CD4-positive, alpha-beta T cell (primary cell): ENCODE measurements at regions not wholly inside any gene's neighbourhood (a gene's known extent, or its start where the extent isn't known, plus 50 kb on each side); places are given as distances from the start of the nearest gene placed in this dataset.

Experiments used
- ATAC-seq: fragments of 200-7000 bp; cut with Tn5 transposase; one replicate; pipeline ENCODE4 v1.10.0; 2022; ENCODE audit warnings: mild to moderate bottlenecking; ENCODE audit not compliant: poor library complexity
- CTCF ChIA-PET: fragments of 350-600 bp; sonication (Branson Sonifier 250); formaldehyde crosslinking; loops from one replicate; lab custom pipeline; 2021; ENCODE audit warnings: antibody characterized with exemption, inconsistent platforms; lab: Charles Lee
- POLR2A ChIA-PET: fragments of 350-600 bp; sonication (Branson Sonifier 250); formaldehyde crosslinking; loops from one replicate; lab custom pipeline; 2021; ENCODE audit warnings: antibody characterized with exemption, inconsistent platforms; lab: Charles Lee
- DNase-seq, 14 experiments: peaks; one replicate each; pipeline ENCODE4 v3.0.0-alpha.2; 2013 to 2020; ENCODE audit warnings: mixed read lengths in 2 of 14
- H3K27ac ChIP-seq, 2 donors: one replicate each; pipeline versions ENCODE4 v1.5.1 to v1.7.0; 2013; ENCODE audit warnings: low read length in 2 of 2, low read depth in 1 of 2, mild to moderate bottlenecking in 1 of 2
- H3K27me3 ChIP-seq, 2 experiments: 1 replicate in 1 of 2; 2 replicates in 1 of 2; pipeline versions ENCODE4 v1.6.1 to v1.7.0; 2013; ENCODE audit warnings: low read length in 2 of 2, control low read depth in 1 of 2, mild to moderate bottlenecking in 1 of 2, moderate library complexity in 1 of 2; ENCODE audit not compliant: insufficient read depth in 2 of 2, control insufficient read depth in 1 of 2
- H3K36me3 ChIP-seq: one replicate; pipeline ENCODE4 v1.6.1; 2013; ENCODE audit warnings: low read length, control low read depth; ENCODE audit not compliant: insufficient read depth
- H3K4me1 ChIP-seq: one replicate; pipeline ENCODE4 v1.6.1; 2013; ENCODE audit warnings: low read length, control low read depth; ENCODE audit not compliant: insufficient read depth
- H3K4me3 ChIP-seq: one replicate; pipeline ENCODE4 v1.5.1; 2013; ENCODE audit warnings: mild to moderate bottlenecking, low read length, moderate library complexity
- H3K9me3 ChIP-seq, 2 experiments: 1 replicate in 1 of 2; 2 replicates in 1 of 2; pipeline versions ENCODE4 v1.6.1 to v1.7.0; 2013; ENCODE audit warnings: low read length in 2 of 2, mild to moderate bottlenecking in 2 of 2, control low read depth in 1 of 2, moderate library complexity in 1 of 2; ENCODE audit not compliant: control insufficient read depth in 1 of 2, insufficient read depth in 1 of 2
- H3K27ac Mint-ChIP-seq: one replicate; pipeline ENCODE4 v1.8.0; 2020; ENCODE audit warnings: mixed read lengths
- H3K27me3 Mint-ChIP-seq: one replicate; pipeline ENCODE4 v1.8.0; 2021; ENCODE audit warnings: mixed read lengths
- H3K36me3 Mint-ChIP-seq: one replicate; pipeline ENCODE4 v1.8.0; 2021; ENCODE audit warnings: low read depth, mixed read lengths
- H3K4me1 Mint-ChIP-seq: one replicate; pipeline ENCODE4 v1.8.0; 2021; ENCODE audit warnings: low read depth, mixed read lengths
- H3K4me3 Mint-ChIP-seq: one replicate; pipeline ENCODE4 v1.8.0; 2020; ENCODE audit warnings: mild to moderate bottlenecking, mixed read lengths
- H3K9me3 Mint-ChIP-seq: one replicate; pipeline ENCODE4 v1.8.0; 2020; ENCODE audit warnings: mixed read lengths
- CTCF ChIP-seq: fragments of 200-600 bp; IDR thresholded peaks from one replicate; pipeline ENCODE4 v1.8.0; 2022; ENCODE audit warnings: antibody characterized with exemption, mild to moderate bottlenecking
- intact Hi-C, 2 experiments: fragments of 100-400 bp; cut with DNase I in 1 of 2; cut with micrococcal nuclease in 1 of 2; formaldehyde crosslinking; loops; one replicate each; pipeline versions ENCODE4 v1.15.1 to v1.9.0; 2023 to 2025; cut with DNase I, micrococcal nuclease

DNA sequence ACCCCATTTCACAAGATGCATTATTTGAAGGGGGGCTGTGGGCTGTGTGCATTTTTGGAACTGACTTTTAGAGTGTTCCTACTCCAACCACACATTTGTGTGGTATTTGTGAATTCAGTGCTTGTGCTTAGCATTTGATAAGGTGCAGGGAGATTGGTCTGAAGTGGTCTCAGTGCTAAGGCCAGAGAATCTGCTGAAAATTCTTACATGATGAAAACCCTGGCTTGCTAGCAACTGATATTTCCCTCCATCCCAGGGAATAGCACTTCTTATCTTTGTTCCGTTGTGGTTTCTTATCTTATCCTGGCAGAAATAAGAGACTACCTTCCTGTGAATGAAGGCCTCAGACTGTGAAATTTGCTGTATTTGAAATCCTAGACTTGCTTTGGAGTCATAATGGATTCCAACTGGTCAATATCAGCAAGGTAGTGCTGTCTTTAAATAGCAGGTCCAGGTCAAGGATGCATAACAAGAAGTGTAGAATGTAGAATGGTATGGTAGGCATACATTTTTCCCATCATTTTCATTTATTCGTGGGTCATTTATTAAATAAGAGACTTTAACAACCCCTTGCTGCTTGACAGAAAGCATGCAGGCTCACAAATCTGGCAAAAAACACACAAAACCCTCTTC is 986.9 kb downstream of the REEP3 start:
- Mint-ChIP-seq H3K27me3 (no peaks in the 10 kb centered on the region), H3K4me3 (no peak overlapping the region), H3K36me3 (no peaks in the 10 kb centered on the region), H3K27ac (no peak overlapping the region), H3K9me3 (no peaks in the 10 kb centered on the region), H3K4me1 (no peaks in the 10 kb centered on the region)
- TF ChIP-seq CTCF: no peak
- Histone ChIP-seq H3K4me1 (no peaks in the 10 kb centered on the region), H3K4me3 (no peak overlapping the region), H3K36me3 (no peaks in the 10 kb centered on the region), H3K27me3 (no peaks in the 10 kb centered on the region), H3K9me3 (no peaks in the 10 kb centered on the region), H3K27ac (no peak overlapping the region)
- ChIA-PET CTCF (no interaction called here), POLR2A (no interaction called here)
- intact Hi-C loops: no loop called here
- ATAC-seq (no peak), DNase-seq (no peak)

GRCh38 chr10:64515970-64516699 is 994.9 kb downstream of the REEP3 start:
- Mint-ChIP-seq H3K4me3 (no peak overlapping the region), H3K27me3 (no peaks in the 10 kb centered on the region), H3K36me3 (no peaks in the 10 kb centered on the region), H3K27ac (no peak overlapping the region), H3K9me3 (no peaks in the 10 kb centered on the region), H3K4me1 (no peaks in the 10 kb centered on the region)
- intact Hi-C loops: no loop called here
- CTCF ChIA-PET: no interaction called here
- Histone ChIP-seq H3K9me3 (no peaks in the 10 kb centered on the region), H3K4me3 (no peak overlapping the region), H3K36me3 (no peaks in the 10 kb centered on the region), H3K27ac (no peak overlapping the region), H3K27me3 (no peaks in the 10 kb centered on the region), H3K4me1 (no peaks in the 10 kb centered on the region)
- no peak for TF ChIP-seq CTCF
- POLR2A ChIA-PET: interaction anchor here (0.6 kb wide), 1 partner anchor 401 kb away, joined by 3 read pairs; no protein-coding TSS in a partner anchor
- no peak for DNase-seq
- no peak for ATAC-seq

DNA sequence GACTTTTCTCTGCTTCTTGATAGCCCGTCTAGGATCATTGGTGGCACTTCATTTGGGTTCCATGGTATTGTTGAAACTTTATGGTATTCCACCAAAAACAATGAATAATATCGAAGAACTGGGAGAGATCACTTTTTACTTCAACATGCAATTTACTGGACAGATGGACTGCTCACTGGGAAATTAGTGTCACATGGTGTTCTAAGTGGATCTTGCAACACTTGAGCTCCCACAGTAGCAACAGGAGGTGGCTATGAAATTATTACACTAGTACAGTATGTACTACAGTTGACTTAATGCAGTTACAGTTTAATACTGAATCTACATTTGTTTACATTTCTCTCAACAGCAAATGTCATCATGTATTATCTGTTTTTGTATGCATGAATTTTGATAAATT is 997.3 kb downstream of the REEP3 start:
- TF ChIP-seq CTCF: no peak
- H3K27me3 ChIP-seq: no peaks in the 10 kb centered on the region
- H3K36me3 Mint-ChIP-seq: no peaks in the 10 kb centered on the region
- H3K27ac Mint-ChIP-seq: no peak overlapping the region
- H3K4me3 Mint-ChIP-seq: no peak overlapping the region
- H3K4me1 ChIP-seq: no peaks in the 10 kb centered on the region
- ATAC-seq: no peak
- DNase-seq: no peak
- H3K4me3 ChIP-seq: no peak overlapping the region
- no peaks in the 10 kb centered on the region for H3K9me3 ChIP-seq
- intact Hi-C loops: no loop called here
- H3K9me3 Mint-ChIP-seq: no peaks in the 10 kb centered on the region
- no peak overlapping the region for H3K27ac ChIP-seq
- no peaks in the 10 kb centered on the region for H3K36me3 ChIP-seq
- no peaks in the 10 kb centered on the region for H3K4me1 Mint-ChIP-seq
- no peaks in the 10 kb centered on the region for H3K27me3 Mint-ChIP-seq
- CTCF ChIA-PET: no interaction called here
- POLR2A ChIA-PET: no interaction called here
